ENCODE measurements at regions not wholly inside any gene's neighbourhood (a gene's known extent, or its start where the extent isn't known, plus 50 kb on each side); places are given as distances from the start of the nearest gene placed in this dataset.

DNA sequence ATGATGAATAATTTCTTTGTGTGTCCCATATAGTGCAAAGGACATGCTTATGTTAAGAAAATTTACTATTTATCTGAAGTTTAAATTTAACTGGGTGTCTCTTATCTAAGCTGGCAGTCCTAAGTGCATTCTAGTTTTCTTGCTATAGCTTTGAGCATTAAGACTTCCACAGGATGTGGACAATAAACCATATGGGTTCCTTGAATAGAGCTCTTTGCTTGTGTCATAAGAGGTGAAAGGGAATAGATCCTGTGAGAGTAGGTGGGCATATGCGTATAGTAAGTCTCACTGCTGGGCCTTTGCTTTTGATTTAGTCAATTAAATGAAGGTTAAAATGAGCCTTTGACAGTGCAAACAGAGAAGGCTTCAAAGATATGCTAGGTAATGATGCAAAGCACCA lies 223.4 kb upstream of the GYPA start:
- TF ChIP-seq POU2F2 (IDR thresholded peaks at IDR 0.05; ENCODE audit: low read depth, low read length): no peak
- TF ChIP-seq POLR2A (IDR thresholded peaks at IDR 0.05; ENCODE audit: low read depth, low read length): no peak
- TF ChIP-seq POLR2AphosphoS5 (IDR thresholded peaks at IDR 0.05; ENCODE audit: low read depth, low read length): no peak
